Hepatic stellate cell (primary cell): ENCODE measurements at regions not wholly inside any gene's neighbourhood (a gene's known extent, or its start where the extent isn't known, plus 50 kb on each side); places are given as distances from the start of the nearest gene placed in this dataset.
"Not testable (repeated sequence)": the region's sequence is repeated elsewhere in the genome, so short reads cannot be mapped to it uniquely, and the experiment has no call there.

Experiments
- DNase-seq: peaks from one replicate; pipeline ENCODE4 v3.0.0; 2011; ENCODE audit warnings: low spot score

- DNase-seq, result no peak
Observed at GRCh38 chr2:105691947-105692390, 52.7 kb upstream of the NCK2 start.

DNA sequence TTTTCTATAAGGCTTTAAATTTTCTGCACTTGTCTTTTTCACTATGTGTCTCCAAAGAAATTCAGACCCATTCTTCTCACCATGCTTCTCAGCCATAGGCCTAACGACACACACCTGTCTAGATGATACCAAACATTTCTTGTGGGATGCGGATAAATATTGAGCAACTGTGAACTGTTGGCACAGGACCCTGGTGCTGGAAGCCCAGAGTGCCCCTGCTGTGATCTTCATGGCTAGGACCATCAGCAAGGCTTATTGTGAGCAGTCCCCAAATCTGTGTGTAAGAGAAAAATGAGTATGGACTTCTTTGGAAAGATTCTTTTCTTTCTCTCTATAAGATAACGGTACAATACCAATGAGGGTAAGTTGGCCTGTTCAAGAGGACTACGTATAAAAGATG lies 54.1 kb upstream of the NCK2 start:
- DNase-seq, result no peak

- no peak for DNase-seq
Observed at GRCh38 chr2:105689484-105689883, 55.2 kb upstream of the NCK2 start.

GRCh38 chr2:105688946-105689345 lies 55.8 kb upstream of the NCK2 start:
- no peak for DNase-seq

GRCh38 chr2:105686588-105686987 lies 58.1 kb upstream of the NCK2 start:
- no peak for DNase-seq

- no peak for DNase-seq
Observed at GRCh38 chr2:105683011-105683492, 61.7 kb upstream of the NCK2 start.

- DNase-seq, result no peak
Observed at GRCh38 chr2:105682401-105682800, 62.3 kb upstream of the NCK2 start.

DNA sequence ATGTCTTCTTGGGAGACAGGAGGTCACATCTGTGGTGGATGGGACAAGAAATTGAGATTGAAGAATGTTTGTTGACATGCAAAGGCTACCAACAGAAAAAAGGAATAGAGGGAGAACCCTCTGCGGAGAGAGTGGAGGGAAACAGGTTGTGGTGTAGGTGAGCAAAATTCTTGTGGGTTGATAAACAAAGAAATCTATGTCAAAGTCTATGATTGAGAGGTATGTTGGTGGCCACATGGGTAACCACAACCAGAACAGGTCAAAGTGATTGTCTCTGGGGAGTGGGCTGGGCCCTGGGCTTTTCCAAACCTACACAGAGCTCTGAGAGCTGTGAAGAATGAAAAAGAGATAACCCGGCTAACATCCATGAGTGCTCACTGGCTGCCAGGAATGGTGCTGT lies 62.8 kb upstream of the NCK2 start:
- no peak for DNase-seq

DNA sequence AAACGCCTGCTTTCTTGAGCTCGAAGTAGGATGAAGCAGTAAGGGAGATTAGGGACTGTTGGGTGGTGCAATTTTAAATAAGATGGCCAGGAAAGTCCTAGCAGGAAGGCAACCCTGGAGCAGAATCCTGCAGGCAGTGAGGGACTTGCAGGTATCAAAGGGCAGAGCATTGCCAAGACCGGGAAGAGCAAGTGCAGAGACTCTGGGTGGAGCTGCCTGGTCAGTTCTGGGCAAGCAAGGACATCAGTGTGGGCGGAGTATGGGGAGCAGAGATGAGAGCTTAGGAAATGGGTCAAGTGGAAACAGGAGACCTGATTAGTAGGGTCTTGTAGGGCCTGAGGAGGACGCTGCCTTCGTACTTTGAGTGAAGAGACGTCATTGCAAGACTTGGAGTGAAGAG lies 64.4 kb upstream of the NCK2 start:
- no peak for DNase-seq

- DNase-seq, result no peak
Observed at GRCh38 chr2:105678346-105678745, 66.4 kb upstream of the NCK2 start.

- DNase-seq, result no peak
Observed at GRCh38 chr2:105677901-105678300, 66.8 kb upstream of the NCK2 start.

DNA sequence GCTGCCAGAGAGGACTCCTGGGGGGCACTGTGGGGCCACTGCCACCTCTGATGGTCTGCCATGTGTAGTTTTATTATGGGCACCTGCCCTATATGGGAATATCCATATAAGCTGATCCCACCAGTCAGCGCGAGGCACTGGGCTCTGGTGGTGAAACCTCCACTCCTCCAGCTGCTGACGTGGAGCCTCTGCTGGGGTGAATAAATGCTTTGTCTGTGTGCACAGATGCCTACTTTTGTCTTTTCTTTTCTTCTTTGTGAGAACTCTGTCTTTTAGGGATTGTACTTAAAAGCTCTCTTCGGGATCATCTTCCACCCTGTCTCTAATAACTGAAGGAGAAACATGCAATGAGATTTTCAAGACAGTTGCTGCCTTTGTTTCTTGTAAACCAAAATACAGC lies 68.9 kb upstream of the NCK2 start:
- no peak for DNase-seq

DNA sequence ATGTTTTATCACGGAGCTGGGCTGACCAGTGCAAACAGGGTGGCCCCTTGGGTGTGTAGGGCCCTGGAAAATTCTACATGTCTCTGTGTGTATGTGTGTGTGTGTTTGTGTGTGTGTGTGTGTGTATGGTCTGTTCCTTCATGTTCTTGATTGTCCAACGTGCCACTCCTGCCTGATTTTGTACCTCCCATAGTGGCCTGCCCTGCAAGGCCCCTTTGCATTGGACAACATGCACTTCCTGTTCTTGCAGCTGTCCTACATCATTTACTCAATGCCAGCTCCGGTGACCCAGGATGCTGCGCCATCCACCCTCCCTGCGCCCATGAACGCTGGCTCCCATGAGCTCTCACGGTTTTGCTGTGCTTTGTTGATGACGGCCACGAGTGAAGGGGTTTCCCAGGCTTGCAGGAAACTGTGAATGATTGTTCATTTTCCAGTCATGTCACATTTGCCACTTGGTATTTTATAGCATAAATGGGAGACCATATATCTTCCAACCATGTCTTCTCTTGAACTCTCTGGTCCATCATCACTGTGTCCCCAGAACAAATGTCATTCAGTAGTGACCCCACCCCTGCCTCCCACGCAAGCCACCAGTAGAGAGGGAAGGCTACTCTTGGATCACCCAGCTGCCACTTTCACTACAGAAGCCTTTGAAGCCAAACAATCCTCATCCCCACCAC lies 69.7 kb upstream of the NCK2 start:
- no peak for DNase-seq

GRCh38 chr2:105674401-105674800 lies 70.3 kb upstream of the NCK2 start:
- no peak for DNase-seq

- DNase-seq, result no peak
Observed at GRCh38 chr2:105671156-105671555, 73.6 kb upstream of the NCK2 start.

DNA sequence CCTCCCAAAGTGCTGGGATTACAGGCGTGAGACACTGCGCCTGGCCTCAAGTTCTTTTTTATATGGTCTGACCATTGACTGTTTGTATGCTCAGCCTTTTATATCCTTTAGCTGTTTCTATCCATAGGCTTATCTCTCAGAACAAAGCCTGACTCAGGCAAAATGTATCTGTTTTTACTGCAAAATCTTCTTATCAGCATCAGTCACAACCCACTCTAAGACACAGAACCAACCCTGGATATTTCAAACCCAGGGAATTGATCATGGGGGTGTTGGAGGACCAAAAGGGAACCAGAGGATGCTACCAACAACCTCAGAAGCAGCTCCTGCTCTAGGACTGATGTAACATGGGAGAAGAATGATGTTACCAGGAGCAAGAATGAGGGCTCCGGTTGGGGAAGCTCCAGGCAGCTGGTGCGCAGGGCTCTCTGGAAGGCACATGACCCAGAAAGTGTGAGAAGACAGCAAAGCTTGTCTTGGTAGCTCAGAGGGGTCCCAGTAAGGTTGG lies 75.3 kb upstream of the NCK2 start:
- DNase-seq, result no peak

GRCh38 chr2:105665480-105665879 lies 79.2 kb upstream of the NCK2 start:
- no peak for DNase-seq

GRCh38 chr2:105660489-105660888 lies 84.2 kb upstream of the NCK2 start:
- DNase-seq, result no peak

GRCh38 chr2:105655723-105656606 lies 88.7 kb upstream of the NCK2 start:
- DNase-seq, result not testable (repeated sequence)

DNA sequence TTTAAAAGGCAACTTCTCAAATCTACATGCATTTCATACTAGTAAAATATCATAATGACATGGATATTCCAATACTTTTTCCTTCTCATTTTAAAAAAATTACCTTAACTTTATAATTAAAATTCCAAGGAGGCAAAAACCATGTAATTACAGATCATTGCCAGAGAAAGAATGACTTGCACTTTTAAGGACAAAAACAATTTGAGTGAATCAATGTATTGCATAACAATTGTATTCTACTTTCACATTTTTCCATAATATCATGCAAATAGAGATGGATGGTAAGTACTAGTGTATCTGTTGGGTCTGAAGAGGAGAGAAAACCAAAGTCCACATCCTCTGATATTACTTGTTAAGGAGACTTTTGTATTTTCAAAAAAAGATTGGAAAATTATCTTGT lies 89.5 kb upstream of the NCK2 start:
- no peak for DNase-seq

- no peak for DNase-seq
Observed at GRCh38 chr2:105654474-105655004, 90.2 kb upstream of the NCK2 start.

DNA sequence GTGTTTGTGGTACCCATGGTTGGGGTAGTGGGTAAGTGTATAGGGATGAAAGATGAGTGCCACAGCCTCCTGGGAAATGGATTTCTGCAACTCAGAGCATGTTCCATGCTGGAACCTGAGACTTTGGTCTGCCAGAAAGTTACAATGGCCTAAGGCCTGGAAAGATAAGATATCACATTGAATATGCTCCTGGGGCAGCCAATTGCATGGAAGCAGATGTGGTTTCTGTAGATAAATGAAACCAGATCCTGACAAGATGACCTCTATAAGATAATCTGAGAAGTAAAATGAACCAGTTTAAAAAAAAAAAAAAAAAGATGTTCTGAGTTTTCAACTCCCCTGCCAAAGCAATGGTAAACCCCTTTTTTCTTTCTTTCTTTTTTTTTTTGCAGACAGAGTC lies 91.4 kb upstream of the NCK2 start:
- DNase-seq, result no peak
